ENCODE measurements at regions not wholly inside any gene's neighbourhood (a gene's known extent, or its start where the extent isn't known, plus 50 kb on each side); places are given as distances from the start of the nearest gene placed in this dataset.
A peak's percentile ranks its signal among the peaks of the same experiment; 100 is the strongest.

- no peak for DNase-seq (ENCODE audit: low read depth in 2 of 2)
Measured at GRCh38 chr20:17017232-17017631, 209.6 kb upstream of the PCSK2 start.

- DNase-seq (ENCODE audit: low read depth in 2 of 2): no peak
Measured at GRCh38 chr20:17021481-17021880, 205.4 kb upstream of the PCSK2 start.

GRCh38 chr20:17023036-17023435 is 203.8 kb upstream of the PCSK2 start:
- DNase-seq (ENCODE audit: low read depth in 2 of 2): no peak

- DNase-seq (ENCODE audit: low read depth in 2 of 2): no peak
Measured at GRCh38 chr20:17023806-17024205, 203.0 kb upstream of the PCSK2 start.

GRCh38 chr20:17024513-17025119 is 202.2 kb upstream of the PCSK2 start:
- peak; percentile 50 to 57 for DNase-seq (ENCODE audit: low read depth in 2 of 2)

- DNase-seq (ENCODE audit: low read depth in 2 of 2): no peak
Measured at GRCh38 chr20:17026346-17026745, 200.5 kb upstream of the PCSK2 start.

GRCh38 chr20:17029698-17030097 is 197.1 kb upstream of the PCSK2 start:
- DNase-seq (ENCODE audit: low read depth in 2 of 2): no peak

GRCh38 chr20:17036541-17036940 is 190.3 kb upstream of the PCSK2 start:
- peak in 1 of 2 experiments; percentile 5 for DNase-seq (ENCODE audit: low read depth in 2 of 2)

GRCh38 chr20:17042122-17042521 is 184.7 kb upstream of the PCSK2 start:
- no peak for DNase-seq (ENCODE audit: low read depth in 2 of 2)

GRCh38 chr20:17043323-17043722 is 183.5 kb upstream of the PCSK2 start:
- DNase-seq (ENCODE audit: low read depth in 2 of 2): no peak

GRCh38 chr20:17044891-17045290 is 181.9 kb upstream of the PCSK2 start:
- no peak for DNase-seq (ENCODE audit: low read depth in 2 of 2)

- DNase-seq (ENCODE audit: low read depth in 2 of 2): no peak
Measured at GRCh38 chr20:17059465-17059864, 167.4 kb upstream of the PCSK2 start.

GRCh38 chr20:17061715-17062114 is 165.1 kb upstream of the PCSK2 start:
- DNase-seq (ENCODE audit: low read depth in 2 of 2): no peak

GRCh38 chr20:17062712-17063111 is 164.1 kb upstream of the PCSK2 start:
- no peak for DNase-seq (ENCODE audit: low read depth in 2 of 2)

GRCh38 chr20:17066902-17067301 is 159.9 kb upstream of the PCSK2 start:
- DNase-seq (ENCODE audit: low read depth in 2 of 2): no peak

- DNase-seq (ENCODE audit: low read depth in 2 of 2): no peak
Measured at GRCh38 chr20:17068084-17068711, 158.6 kb upstream of the PCSK2 start.

GRCh38 chr20:17077030-17077429 is 149.8 kb upstream of the PCSK2 start:
- DNase-seq (ENCODE audit: low read depth in 2 of 2): no peak

- DNase-seq (ENCODE audit: low read depth in 2 of 2): no peak
Measured at GRCh38 chr20:17083738-17084137, 143.1 kb upstream of the PCSK2 start.

GRCh38 chr20:17084909-17085308 is 141.9 kb upstream of the PCSK2 start:
- no peak for DNase-seq (ENCODE audit: low read depth in 2 of 2)

GRCh38 chr20:17093782-17094181 is 133.1 kb upstream of the PCSK2 start:
- no peak for DNase-seq (ENCODE audit: low read depth in 2 of 2)

- DNase-seq (ENCODE audit: low read depth in 2 of 2): no peak
Measured at GRCh38 chr20:17097603-17098002, 129.2 kb upstream of the PCSK2 start.

- no peak for DNase-seq (ENCODE audit: low read depth in 2 of 2)
Measured at GRCh38 chr20:17100506-17100905, 126.3 kb upstream of the PCSK2 start.

- no peak for DNase-seq (ENCODE audit: low read depth in 2 of 2)
Measured at GRCh38 chr20:17107127-17107526, 119.7 kb upstream of the PCSK2 start.

GRCh38 chr20:17108896-17109295 is 117.9 kb upstream of the PCSK2 start:
- no peak for DNase-seq (ENCODE audit: low read depth in 2 of 2)

Measured in fibroblast of skin of left biceps (primary cell).